Calu3 (cell line): ENCODE measurements at regions not wholly inside any gene's neighbourhood (a gene's known extent, or its start where the extent isn't known, plus 50 kb on each side); places are given as distances from the start of the nearest gene placed in this dataset.

Source experiments
- BruUV-seq: library from RNA; stranded (reverse); fragments of 400-500 nt; replicated peaks from 2 replicates; lab custom pipeline; 2021; lab: Mats Ljungman, UMichigan
- CTCF ChIA-PET: fragments of 300-600 bp; sonication (Branson Sonifier 250); formaldehyde crosslinking; loops from one replicate; lab custom pipeline; 2022; ENCODE audit warnings: antibody characterized with exemption; lab: Charles Lee
- DNase-seq: peaks from one replicate; pipeline ENCODE4 v3.0.0; 2022
- H3K27ac Mint-ChIP-seq: one replicate; pipeline ENCODE4 v1.8.0; 2022; ENCODE audit warnings: mixed read lengths; ENCODE audit not compliant: unreplicated experiment
- H3K27me3 Mint-ChIP-seq: one replicate; pipeline ENCODE4 v1.8.0; 2022; ENCODE audit warnings: mixed read lengths; ENCODE audit not compliant: unreplicated experiment
- H3K36me3 Mint-ChIP-seq: one replicate; pipeline ENCODE4 v1.8.0; 2022; ENCODE audit warnings: mild to moderate bottlenecking, moderate library complexity, mixed read lengths; ENCODE audit not compliant: insufficient read depth, unreplicated experiment
- H3K4me1 Mint-ChIP-seq: one replicate; pipeline ENCODE4 v1.8.0; 2022; ENCODE audit warnings: mild to moderate bottlenecking, low read depth, mixed read lengths; ENCODE audit not compliant: unreplicated experiment
- H3K4me3 Mint-ChIP-seq: one replicate; pipeline ENCODE4 v1.8.0; 2022; ENCODE audit warnings: mild to moderate bottlenecking, low read depth, moderate library complexity, mixed read lengths; ENCODE audit not compliant: unreplicated experiment
- H3K9me3 Mint-ChIP-seq: one replicate; pipeline ENCODE4 v1.8.0; 2022; ENCODE audit warnings: low read depth, mixed read lengths; ENCODE audit not compliant: unreplicated experiment
- intact Hi-C: fragments of 100-400 bp; cut with micrococcal nuclease; formaldehyde crosslinking; loops from one replicate; pipeline ENCODE4 v1.10.0; 2022; ENCODE audit not compliant: unreplicated experiment
- TF ChIP-seq, protein P1 (sequence below): fragments of 200-600 bp; IDR thresholded peaks from one replicate; pipeline ENCODE4 v1.8.0; 2022; ENCODE audit warnings: antibody characterized with exemption; ENCODE audit not compliant: unreplicated experiment

DNA sequence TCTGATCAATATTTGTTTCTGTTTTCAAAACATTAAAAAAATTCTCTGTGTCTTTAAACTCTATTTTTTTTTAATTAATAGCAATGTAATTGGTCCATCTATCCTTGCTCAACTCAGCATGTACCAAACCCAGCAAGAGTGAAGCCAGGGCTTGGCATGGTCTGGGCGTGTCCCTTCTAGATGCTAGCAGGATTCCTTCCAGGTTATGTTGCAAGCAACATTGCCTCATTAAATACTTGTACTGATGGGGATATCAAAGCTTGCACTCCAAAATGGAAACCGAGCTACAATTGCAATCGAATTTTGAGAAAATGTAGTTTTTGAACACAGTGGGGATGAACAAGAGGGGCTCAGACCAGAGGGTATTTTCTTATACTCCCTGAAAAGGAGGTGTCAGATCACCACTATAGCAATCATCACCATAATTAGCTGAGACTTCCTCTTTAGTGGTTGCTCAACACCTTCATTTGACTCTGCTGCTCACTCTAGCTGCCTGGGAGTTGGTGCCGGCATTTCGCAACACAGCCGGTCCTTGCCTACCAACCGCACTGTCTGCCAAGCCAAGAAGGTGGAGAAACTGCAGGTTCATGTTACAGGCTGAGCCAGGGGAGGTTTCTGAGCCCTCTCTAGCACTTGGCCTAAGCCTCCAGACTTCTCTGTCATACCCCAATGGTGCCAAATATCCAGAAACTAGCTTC, 67.8 kb upstream of the RALGAPA2 start:
- no peaks in the 10 kb centered on the region for H3K4me1 Mint-ChIP-seq
- no peak overlapping the region for H3K27ac Mint-ChIP-seq
- CTCF ChIA-PET = no interaction called here
- H3K27me3 Mint-ChIP-seq = no peaks in the 10 kb centered on the region
- no peaks in the 10 kb centered on the region for H3K9me3 Mint-ChIP-seq
- H3K4me3 Mint-ChIP-seq = no peak overlapping the region
- intact Hi-C loops = no loop called here
- TF ChIP-seq, protein P1, sequence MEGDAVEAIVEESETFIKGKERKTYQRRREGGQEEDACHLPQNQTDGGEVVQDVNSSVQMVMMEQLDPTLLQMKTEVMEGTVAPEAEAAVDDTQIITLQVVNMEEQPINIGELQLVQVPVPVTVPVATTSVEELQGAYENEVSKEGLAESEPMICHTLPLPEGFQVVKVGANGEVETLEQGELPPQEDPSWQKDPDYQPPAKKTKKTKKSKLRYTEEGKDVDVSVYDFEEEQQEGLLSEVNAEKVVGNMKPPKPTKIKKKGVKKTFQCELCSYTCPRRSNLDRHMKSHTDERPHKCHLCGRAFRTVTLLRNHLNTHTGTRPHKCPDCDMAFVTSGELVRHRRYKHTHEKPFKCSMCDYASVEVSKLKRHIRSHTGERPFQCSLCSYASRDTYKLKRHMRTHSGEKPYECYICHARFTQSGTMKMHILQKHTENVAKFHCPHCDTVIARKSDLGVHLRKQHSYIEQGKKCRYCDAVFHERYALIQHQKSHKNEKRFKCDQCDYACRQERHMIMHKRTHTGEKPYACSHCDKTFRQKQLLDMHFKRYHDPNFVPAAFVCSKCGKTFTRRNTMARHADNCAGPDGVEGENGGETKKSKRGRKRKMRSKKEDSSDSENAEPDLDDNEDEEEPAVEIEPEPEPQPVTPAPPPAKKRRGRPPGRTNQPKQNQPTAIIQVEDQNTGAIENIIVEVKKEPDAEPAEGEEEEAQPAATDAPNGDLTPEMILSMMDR = no peak
- DNase-seq = peak; percentile 51
- BruUV-seq = no TSS peak
- no peaks in the 10 kb centered on the region for H3K36me3 Mint-ChIP-seq

DNA sequence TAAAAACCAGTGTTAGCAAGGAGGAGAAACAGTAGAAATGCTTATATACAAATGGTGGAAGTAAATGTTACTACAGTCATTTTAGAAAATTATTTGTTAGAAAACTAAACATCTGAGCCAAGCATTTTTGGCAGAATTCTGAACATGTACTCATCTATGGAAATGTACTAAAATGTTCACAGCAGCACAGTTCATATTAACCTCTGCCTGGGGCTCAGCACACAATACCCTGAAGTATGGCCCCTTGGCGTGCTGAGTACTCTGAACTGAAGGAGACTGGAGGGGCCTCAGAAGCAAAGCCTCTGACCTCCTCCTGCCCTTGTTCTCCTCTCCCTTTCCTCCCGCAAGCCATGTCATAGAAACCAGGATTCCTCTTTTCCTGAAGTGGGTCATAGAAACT, 66.2 kb upstream of the RALGAPA2 start:
- Mint-ChIP-seq H3K4me3 (no peak overlapping the region), H3K9me3 (no peaks in the 10 kb centered on the region), H3K27ac (no peak overlapping the region), H3K4me1 (no peaks in the 10 kb centered on the region), H3K36me3 (no peaks in the 10 kb centered on the region), H3K27me3 (peaks cover 11% of the 10 kb centered on the region)
- intact Hi-C loops = no loop called here
- TF ChIP-seq, protein P1 = no peak
- no peak for DNase-seq
- CTCF ChIA-PET = no interaction called here
- no TSS peak for BruUV-seq

DNA sequence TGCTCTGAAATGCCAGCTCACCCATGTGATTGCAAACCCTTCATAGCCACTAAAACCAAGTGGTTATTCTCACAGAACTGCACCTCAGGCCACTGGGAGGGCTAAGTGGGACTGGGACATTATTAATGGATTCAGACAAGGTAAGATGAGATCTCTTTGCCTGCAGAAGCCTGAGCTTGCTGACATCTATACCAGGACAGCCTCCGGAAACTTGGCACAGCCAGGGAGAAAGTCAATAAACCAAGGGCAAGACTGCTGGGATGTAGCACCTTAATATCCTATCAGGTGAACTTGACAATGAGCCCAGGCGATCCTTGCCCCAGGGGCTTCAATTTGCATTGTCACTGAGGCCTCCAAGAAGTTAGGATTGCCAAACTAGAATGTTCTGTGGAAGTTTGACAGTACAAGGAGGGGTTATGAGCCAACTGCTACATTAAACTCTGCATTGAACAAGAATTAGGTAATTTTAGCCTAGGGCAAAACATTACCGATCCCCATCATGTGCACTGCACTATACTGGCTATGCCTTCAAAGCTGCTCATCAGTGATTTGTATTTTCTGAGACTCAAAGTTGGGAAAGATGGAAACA, 60.1 kb upstream of the RALGAPA2 start:
- Mint-ChIP-seq H3K4me1 (no peaks in the 10 kb centered on the region), H3K27me3 (peaks cover 23% of the 10 kb centered on the region), H3K4me3 (no peak overlapping the region), H3K27ac (no peak overlapping the region), H3K9me3 (no peaks in the 10 kb centered on the region), H3K36me3 (no peaks in the 10 kb centered on the region)
- CTCF ChIA-PET = no interaction called here
- BruUV-seq = no TSS peak
- no peak for DNase-seq
- intact Hi-C loops = no loop called here
- TF ChIP-seq, protein P1 = no peak

DNA sequence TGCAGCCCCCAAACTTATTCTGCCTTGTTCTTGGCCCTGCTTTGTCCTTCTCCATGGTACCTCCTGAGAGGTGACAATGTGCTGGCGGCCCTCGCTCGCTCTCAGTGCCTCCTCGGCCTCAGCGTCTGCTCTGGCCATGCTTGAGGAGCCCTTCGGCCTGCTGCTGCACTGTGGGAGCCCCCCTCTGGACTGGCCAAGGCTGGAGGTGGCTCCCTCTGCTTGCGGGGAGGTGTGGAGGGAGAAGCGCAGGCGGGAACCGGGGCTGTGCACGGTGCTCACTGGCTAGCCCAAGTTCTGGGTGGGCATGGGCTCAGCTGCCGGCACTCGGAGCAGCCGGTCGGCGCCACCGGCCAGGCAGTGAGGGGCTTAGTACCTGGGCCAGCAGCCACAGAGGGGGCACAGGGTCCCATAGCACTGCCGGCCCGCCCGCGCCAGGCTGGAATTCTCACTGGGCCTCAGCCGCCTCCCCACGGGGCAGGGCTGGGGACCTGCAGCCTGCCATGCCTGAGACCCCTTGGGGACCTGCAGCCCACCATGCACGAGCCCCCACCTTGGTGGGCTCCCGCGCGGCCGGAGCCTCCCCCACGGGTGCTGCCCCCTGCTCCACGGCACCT, 55.9 kb upstream of the RALGAPA2 start:
- TF ChIP-seq, protein P1 = no peak
- no peaks in the 10 kb centered on the region for H3K4me1 Mint-ChIP-seq
- no peaks in the 10 kb centered on the region for H3K9me3 Mint-ChIP-seq
- no TSS peak for BruUV-seq
- DNase-seq = no peak
- H3K36me3 Mint-ChIP-seq = no peaks in the 10 kb centered on the region
- no peak overlapping the region for H3K4me3 Mint-ChIP-seq
- peaks cover 11% of the 10 kb centered on the region for H3K27me3 Mint-ChIP-seq
- CTCF ChIA-PET = no interaction called here
- intact Hi-C loops = no loop called here
- no peak overlapping the region for H3K27ac Mint-ChIP-seq
